ENCODE measurements at regions not wholly inside any gene's neighbourhood (a gene's known extent, or its start where the extent isn't known, plus 50 kb on each side); places are given as distances from the start of the nearest gene placed in this dataset.

DNA sequence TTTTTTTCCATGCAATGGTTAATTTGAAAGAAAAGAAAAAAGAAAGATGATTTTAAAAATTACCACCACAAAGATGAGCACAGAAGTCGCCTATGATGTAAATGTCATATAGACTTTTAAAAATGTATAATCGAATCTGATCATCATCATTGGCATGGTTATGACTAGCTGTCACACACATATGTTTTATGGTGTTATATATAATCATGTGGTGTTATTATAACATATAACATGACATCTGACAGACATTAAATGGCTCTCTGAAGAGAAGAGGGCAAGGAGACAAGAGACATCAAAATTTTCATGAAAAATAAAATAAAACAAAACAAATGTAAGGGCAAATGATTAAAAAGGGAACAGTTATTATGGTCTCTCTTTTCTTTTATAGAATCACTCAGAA is 217.5 kb downstream of the TMEM161B start:
- POLR2A ChIA-PET = no interaction called here
- 2% methylated on average over 2 of the region's 2 CpGs for WGBS (ENCODE audit: low lambda C conversion rate)
- H3K4me2 ChIP-seq = no peak overlapping the region
- no peaks in the 10 kb centered on the region for H3K4me1 ChIP-seq (ENCODE audit: control insufficient read depth in 1 of 2, insufficient read depth in 2 of 2, low read depth in 1 of 2, low read length in 1 of 2)
- no peaks in the 10 kb centered on the region for H3K36me3 ChIP-seq (replicated peaks in 1 of 2; ENCODE audit: control insufficient read depth in 1 of 2, insufficient read depth in 2 of 2, low read length in 1 of 2)
- no peak overlapping the region for H2AFZ ChIP-seq (ENCODE audit: low read depth)
- no peaks in the 10 kb centered on the region for H3K9me3 ChIP-seq
- H3K27me3 ChIP-seq (ENCODE audit: insufficient read depth) = no peaks in the 10 kb centered on the region
- DNase-seq = no peak
- H3K27ac ChIP-seq (ENCODE audit: low read depth in 2 of 2, low read length in 1 of 2) = no peak overlapping the region
- no peaks in the 10 kb centered on the region for H3F3A ChIP-seq (replicated peaks; ENCODE audit: insufficient read depth)
- H4K20me1 ChIP-seq (ENCODE audit: insufficient read depth) = no peaks in the 10 kb centered on the region
- H3K4me3 ChIP-seq (ENCODE audit: low read depth in 2 of 2, low read length in 1 of 2) = no peak overlapping the region
- CTCF ChIA-PET = no interaction called here
- no peak for TF ChIP-seq FOXM1 (IDR thresholded peaks at IDR 0.05; ENCODE audit: low read depth)
- TF ChIP-seq ELF1 (IDR thresholded peaks at IDR 0.05) = no peak
- TF ChIP-seq, protein P1, sequence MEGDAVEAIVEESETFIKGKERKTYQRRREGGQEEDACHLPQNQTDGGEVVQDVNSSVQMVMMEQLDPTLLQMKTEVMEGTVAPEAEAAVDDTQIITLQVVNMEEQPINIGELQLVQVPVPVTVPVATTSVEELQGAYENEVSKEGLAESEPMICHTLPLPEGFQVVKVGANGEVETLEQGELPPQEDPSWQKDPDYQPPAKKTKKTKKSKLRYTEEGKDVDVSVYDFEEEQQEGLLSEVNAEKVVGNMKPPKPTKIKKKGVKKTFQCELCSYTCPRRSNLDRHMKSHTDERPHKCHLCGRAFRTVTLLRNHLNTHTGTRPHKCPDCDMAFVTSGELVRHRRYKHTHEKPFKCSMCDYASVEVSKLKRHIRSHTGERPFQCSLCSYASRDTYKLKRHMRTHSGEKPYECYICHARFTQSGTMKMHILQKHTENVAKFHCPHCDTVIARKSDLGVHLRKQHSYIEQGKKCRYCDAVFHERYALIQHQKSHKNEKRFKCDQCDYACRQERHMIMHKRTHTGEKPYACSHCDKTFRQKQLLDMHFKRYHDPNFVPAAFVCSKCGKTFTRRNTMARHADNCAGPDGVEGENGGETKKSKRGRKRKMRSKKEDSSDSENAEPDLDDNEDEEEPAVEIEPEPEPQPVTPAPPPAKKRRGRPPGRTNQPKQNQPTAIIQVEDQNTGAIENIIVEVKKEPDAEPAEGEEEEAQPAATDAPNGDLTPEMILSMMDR (IDR thresholded peaks at IDR 0.05) = no peak
- no peak for TF ChIP-seq GABPA (IDR thresholded peaks at IDR 0.05; ENCODE audit: low read depth)
- no peak for TF ChIP-seq FOXJ3 (CRISPR knock-in tag; IDR thresholded peaks at IDR 0.05)
- no peak for TF ChIP-seq SMC3 (IDR thresholded peaks at IDR 0.05; ENCODE audit: low read depth, low read length)
- TF ChIP-seq FOSL2 (IDR thresholded peaks at IDR 0.05; ENCODE audit: borderline replicate concordance, low read depth) = no peak
- TF ChIP-seq NRF1 (IDR thresholded peaks at IDR 0.05; ENCODE audit: low read depth, low read length) = no peak
- TF ChIP-seq, protein P2, sequence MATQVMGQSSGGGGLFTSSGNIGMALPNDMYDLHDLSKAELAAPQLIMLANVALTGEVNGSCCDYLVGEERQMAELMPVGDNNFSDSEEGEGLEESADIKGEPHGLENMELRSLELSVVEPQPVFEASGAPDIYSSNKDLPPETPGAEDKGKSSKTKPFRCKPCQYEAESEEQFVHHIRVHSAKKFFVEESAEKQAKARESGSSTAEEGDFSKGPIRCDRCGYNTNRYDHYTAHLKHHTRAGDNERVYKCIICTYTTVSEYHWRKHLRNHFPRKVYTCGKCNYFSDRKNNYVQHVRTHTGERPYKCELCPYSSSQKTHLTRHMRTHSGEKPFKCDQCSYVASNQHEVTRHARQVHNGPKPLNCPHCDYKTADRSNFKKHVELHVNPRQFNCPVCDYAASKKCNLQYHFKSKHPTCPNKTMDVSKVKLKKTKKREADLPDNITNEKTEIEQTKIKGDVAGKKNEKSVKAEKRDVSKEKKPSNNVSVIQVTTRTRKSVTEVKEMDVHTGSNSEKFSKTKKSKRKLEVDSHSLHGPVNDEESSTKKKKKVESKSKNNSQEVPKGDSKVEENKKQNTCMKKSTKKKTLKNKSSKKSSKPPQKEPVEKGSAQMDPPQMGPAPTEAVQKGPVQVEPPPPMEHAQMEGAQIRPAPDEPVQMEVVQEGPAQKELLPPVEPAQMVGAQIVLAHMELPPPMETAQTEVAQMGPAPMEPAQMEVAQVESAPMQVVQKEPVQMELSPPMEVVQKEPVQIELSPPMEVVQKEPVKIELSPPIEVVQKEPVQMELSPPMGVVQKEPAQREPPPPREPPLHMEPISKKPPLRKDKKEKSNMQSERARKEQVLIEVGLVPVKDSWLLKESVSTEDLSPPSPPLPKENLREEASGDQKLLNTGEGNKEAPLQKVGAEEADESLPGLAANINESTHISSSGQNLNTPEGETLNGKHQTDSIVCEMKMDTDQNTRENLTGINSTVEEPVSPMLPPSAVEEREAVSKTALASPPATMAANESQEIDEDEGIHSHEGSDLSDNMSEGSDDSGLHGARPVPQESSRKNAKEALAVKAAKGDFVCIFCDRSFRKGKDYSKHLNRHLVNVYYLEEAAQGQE (IDR thresholded peaks at IDR 0.05; ENCODE audit: low read depth, low read length) = no peak
- no peak for TF ChIP-seq CHD2 (IDR thresholded peaks at IDR 0.05; ENCODE audit: low read length, partially characterized antibody)
- no peak for TF ChIP-seq RCOR1 (IDR thresholded peaks at IDR 0.05; ENCODE audit: low read length)
- no peak for TF ChIP-seq RXRA (IDR thresholded peaks at IDR 0.05; ENCODE audit: borderline replicate concordance, low read depth)
- TF ChIP-seq, protein P3, sequence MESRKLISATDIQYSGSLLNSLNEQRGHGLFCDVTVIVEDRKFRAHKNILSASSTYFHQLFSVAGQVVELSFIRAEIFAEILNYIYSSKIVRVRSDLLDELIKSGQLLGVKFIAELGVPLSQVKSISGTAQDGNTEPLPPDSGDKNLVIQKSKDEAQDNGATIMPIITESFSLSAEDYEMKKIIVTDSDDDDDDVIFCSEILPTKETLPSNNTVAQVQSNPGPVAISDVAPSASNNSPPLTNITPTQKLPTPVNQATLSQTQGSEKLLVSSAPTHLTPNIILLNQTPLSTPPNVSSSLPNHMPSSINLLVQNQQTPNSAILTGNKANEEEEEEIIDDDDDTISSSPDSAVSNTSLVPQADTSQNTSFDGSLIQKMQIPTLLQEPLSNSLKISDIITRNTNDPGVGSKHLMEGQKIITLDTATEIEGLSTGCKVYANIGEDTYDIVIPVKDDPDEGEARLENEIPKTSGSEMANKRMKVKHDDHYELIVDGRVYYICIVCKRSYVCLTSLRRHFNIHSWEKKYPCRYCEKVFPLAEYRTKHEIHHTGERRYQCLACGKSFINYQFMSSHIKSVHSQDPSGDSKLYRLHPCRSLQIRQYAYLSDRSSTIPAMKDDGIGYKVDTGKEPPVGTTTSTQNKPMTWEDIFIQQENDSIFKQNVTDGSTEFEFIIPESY (IDR thresholded peaks at IDR 0.05; ENCODE audit: borderline replicate concordance, low read depth) = no peak
- TF ChIP-seq TEAD4 (IDR thresholded peaks at IDR 0.05; ENCODE audit: borderline replicate concordance, insufficient read depth) = no peak
- TF ChIP-seq, protein P4, sequence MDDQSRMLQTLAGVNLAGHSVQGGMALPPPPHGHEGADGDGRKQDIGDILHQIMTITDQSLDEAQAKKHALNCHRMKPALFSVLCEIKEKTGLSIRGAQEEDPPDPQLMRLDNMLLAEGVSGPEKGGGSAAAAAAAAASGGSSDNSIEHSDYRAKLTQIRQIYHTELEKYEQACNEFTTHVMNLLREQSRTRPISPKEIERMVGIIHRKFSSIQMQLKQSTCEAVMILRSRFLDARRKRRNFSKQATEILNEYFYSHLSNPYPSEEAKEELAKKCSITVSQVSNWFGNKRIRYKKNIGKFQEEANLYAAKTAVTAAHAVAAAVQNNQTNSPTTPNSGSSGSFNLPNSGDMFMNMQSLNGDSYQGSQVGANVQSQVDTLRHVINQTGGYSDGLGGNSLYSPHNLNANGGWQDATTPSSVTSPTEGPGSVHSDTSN (IDR thresholded peaks at IDR 0.05) = no peak
- TF ChIP-seq EP300 (IDR thresholded peaks at IDR 0.05; ENCODE audit: borderline replicate concordance in 1 of 2, low read depth in 1 of 2, low read length in 1 of 2) = no peak
- no peak for TF ChIP-seq POLR2AphosphoS5 (IDR thresholded peaks at IDR 0.05; ENCODE audit: low read depth, low read length)
- no peak for TF ChIP-seq SIN3A (IDR thresholded peaks at IDR 0.05; ENCODE audit: borderline replicate concordance, low read depth, low read length)
- no peak for TF ChIP-seq TAF1 (IDR thresholded peaks at IDR 0.05; ENCODE audit: borderline replicate concordance, low read depth, low read length)
- H3K9ac ChIP-seq = no peak overlapping the region
- H3K79me2 ChIP-seq (ENCODE audit: insufficient read depth) = no peaks in the 10 kb centered on the region
- H3K9me2 ChIP-seq = no peaks in the 10 kb centered on the region

All from SK-N-SH (cell line).